Thoracic aorta (tissue), 2 donors: ENCODE measurements at regions not wholly inside any gene's neighbourhood (a gene's known extent, or its start where the extent isn't known, plus 50 kb on each side); places are given as distances from the start of the nearest gene placed in this dataset.

ENCODE experiments used
- ATAC-seq: fragments of 150-250 bp; one replicate; pipeline ENCODE4 v1.8.0; 2017; ENCODE audit warnings: low read depth; ENCODE audit not compliant: insufficient number of reproducible peaks, low FRiP score
- DNase-seq: peaks from one replicate; pipeline ENCODE4 v3.0.0-alpha.2; 2020; ENCODE audit warnings: low spot score
- H3K27ac ChIP-seq, 2 donors: fragments of 200-600 bp; sonication (generic); 1 replicate in 1 of 2; 2 replicates in 1 of 2; pipeline ENCODE4 v1.5.1; 2016; ENCODE audit warnings: mild to moderate bottlenecking in 2 of 2, moderate library complexity in 2 of 2
- H3K27me3 ChIP-seq: fragments of 200-600 bp; sonication (generic); replicated peaks from 2 replicates; pipeline ENCODE4 v1.6.0; 2016; ENCODE audit warnings: mild to moderate bottlenecking; ENCODE audit not compliant: insufficient read depth
- H3K36me3 ChIP-seq: fragments of 200-600 bp; sonication (generic); one replicate; pipeline ENCODE4 v1.5.1; 2016
- H3K4me1 ChIP-seq, 2 donors: fragments of 200-600 bp; sonication (generic); 1 replicate in 1 of 2; 2 replicates in 1 of 2; pipeline versions ENCODE4 v1.5.1 to v1.6.0; 2016; ENCODE audit warnings: low read depth in 2 of 2, mild to moderate bottlenecking in 1 of 2; ENCODE audit not compliant: control insufficient read depth in 1 of 2
- H3K4me3 ChIP-seq: fragments of 200-600 bp; sonication (generic); 2 replicates; pipeline ENCODE4 v1.5.1; 2016; ENCODE audit warnings: mild to moderate bottlenecking
- H3K9me3 ChIP-seq: fragments of 200-600 bp; sonication (generic); 2 replicates; pipeline ENCODE4 v1.5.1; 2016
- TF ChIP-seq, protein P1 (sequence below): fragments of 200-600 bp; sonication (generic); IDR thresholded peaks from one replicate; pipeline ENCODE4 v1.5.1; 2019; ENCODE audit warnings: antibody characterized with exemption

GRCh38 chr3:67854663-67855062, 200.3 kb upstream of the SUCLG2 start:
- H3K36me3 ChIP-seq: no peaks in the 10 kb centered on the region
- H3K4me3 ChIP-seq: no peak overlapping the region
- ATAC-seq: no peak
- no peaks in the 10 kb centered on the region for H3K27me3 ChIP-seq
- no peak for DNase-seq
- H3K9me3 ChIP-seq: no peaks in the 10 kb centered on the region
- H3K27ac ChIP-seq: no peak overlapping the region
- H3K4me1 ChIP-seq: peaks cover 0 to 11% of the 10 kb centered on the region in 2 donors
- TF ChIP-seq, protein P1, sequence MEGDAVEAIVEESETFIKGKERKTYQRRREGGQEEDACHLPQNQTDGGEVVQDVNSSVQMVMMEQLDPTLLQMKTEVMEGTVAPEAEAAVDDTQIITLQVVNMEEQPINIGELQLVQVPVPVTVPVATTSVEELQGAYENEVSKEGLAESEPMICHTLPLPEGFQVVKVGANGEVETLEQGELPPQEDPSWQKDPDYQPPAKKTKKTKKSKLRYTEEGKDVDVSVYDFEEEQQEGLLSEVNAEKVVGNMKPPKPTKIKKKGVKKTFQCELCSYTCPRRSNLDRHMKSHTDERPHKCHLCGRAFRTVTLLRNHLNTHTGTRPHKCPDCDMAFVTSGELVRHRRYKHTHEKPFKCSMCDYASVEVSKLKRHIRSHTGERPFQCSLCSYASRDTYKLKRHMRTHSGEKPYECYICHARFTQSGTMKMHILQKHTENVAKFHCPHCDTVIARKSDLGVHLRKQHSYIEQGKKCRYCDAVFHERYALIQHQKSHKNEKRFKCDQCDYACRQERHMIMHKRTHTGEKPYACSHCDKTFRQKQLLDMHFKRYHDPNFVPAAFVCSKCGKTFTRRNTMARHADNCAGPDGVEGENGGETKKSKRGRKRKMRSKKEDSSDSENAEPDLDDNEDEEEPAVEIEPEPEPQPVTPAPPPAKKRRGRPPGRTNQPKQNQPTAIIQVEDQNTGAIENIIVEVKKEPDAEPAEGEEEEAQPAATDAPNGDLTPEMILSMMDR: no peak

- Histone ChIP-seq H3K9me3 (no peaks in the 10 kb centered on the region), H3K36me3 (no peaks in the 10 kb centered on the region), H3K27ac (no peak overlapping the region), H3K4me1 (peaks cover 0 to 4% of the 10 kb centered on the region in 2 donors), H3K4me3 (no peak overlapping the region), H3K27me3 (no peaks in the 10 kb centered on the region)
- TF ChIP-seq, protein P1: no peak
- no peak for DNase-seq
- ATAC-seq: no peak
Measured at GRCh38 chr3:67853520-67853919, 199.1 kb upstream of the SUCLG2 start.

DNA sequence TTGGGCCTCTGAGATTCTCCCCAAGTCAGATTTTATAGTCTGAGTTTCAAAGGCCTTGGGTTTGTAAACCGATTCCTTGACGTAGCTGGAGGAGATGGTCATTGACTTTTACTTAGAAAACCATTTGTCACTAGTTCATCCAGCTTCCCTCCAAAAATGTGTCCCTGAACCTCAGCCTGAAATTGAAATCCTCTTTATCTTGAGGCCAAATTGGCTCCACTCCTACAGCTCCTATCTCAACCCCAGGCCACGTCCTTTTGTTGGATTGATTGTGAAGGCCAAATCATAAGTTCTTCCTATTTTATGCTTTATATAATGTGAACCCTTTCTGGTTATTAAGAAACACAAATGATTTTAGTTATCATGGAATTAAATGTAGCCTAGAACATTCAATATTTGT, 193.9 kb upstream of the SUCLG2 start:
- no peaks in the 10 kb centered on the region for H3K9me3 ChIP-seq
- H3K4me1 ChIP-seq: no peaks in the 10 kb centered on the region
- H3K4me3 ChIP-seq: no peak overlapping the region
- DNase-seq: no peak
- no peak for ATAC-seq
- TF ChIP-seq, protein P1: no peak
- H3K27me3 ChIP-seq: no peaks in the 10 kb centered on the region
- no peak overlapping the region for H3K27ac ChIP-seq
- no peaks in the 10 kb centered on the region for H3K36me3 ChIP-seq

DNA sequence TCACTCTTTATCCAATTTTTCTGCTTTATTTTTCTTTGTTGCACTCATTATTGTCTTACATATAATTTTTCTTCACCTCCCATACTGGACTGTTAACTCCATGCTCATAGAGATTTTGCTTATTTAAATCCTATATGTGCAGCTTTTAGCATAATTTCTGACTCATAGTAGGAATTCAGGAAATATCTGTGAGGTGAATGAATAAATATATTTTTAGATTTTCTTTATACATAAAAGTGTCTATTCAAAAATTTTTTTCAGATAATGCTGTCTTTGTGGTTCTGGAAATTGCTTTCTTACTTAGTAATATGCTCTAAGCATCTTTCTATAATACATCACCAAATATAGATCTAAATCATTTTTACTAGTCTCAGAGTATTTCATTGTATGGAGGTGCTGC, 191.8 kb upstream of the SUCLG2 start:
- ATAC-seq (no peak), DNase-seq (no peak)
- no peaks in the 10 kb centered on the region for H3K36me3 ChIP-seq
- no peak overlapping the region for H3K27ac ChIP-seq
- no peak overlapping the region for H3K4me3 ChIP-seq
- H3K27me3 ChIP-seq: no peaks in the 10 kb centered on the region
- TF ChIP-seq, protein P1: no peak
- no peaks in the 10 kb centered on the region for H3K9me3 ChIP-seq
- no peaks in the 10 kb centered on the region for H3K4me1 ChIP-seq

DNA sequence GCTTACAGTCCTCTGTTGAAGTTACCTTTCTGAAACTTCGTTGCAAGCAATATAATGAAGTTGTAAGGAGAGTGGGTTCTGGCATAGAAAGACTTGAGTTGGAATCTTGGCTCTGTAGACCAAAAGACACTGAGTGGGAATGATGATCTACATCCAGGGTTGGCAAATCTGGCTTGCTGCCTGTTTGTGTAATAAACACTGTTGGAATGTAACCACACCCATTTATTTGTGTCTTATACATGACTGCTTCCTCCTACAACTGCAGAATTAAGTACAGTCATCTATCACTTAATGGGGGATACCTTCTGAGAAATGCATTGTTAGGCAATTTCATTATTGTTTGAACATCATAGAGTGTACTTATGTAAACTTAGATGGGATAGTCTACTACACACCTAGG, 178.4 kb upstream of the SUCLG2 start:
- DNase-seq (no peak), ATAC-seq (no peak)
- Histone ChIP-seq H3K27ac (no peak overlapping the region), H3K4me3 (no peak overlapping the region), H3K36me3 (no peaks in the 10 kb centered on the region), H3K9me3 (peaks cover 5% of the 10 kb centered on the region), H3K27me3 (no peaks in the 10 kb centered on the region), H3K4me1 (no peaks in the 10 kb centered on the region)
- TF ChIP-seq, protein P1: no peak
